ENCODE measurements at regions not wholly inside any gene's neighbourhood (a gene's known extent, or its start where the extent isn't known, plus 50 kb on each side); places are given as distances from the start of the nearest gene placed in this dataset.

DNA sequence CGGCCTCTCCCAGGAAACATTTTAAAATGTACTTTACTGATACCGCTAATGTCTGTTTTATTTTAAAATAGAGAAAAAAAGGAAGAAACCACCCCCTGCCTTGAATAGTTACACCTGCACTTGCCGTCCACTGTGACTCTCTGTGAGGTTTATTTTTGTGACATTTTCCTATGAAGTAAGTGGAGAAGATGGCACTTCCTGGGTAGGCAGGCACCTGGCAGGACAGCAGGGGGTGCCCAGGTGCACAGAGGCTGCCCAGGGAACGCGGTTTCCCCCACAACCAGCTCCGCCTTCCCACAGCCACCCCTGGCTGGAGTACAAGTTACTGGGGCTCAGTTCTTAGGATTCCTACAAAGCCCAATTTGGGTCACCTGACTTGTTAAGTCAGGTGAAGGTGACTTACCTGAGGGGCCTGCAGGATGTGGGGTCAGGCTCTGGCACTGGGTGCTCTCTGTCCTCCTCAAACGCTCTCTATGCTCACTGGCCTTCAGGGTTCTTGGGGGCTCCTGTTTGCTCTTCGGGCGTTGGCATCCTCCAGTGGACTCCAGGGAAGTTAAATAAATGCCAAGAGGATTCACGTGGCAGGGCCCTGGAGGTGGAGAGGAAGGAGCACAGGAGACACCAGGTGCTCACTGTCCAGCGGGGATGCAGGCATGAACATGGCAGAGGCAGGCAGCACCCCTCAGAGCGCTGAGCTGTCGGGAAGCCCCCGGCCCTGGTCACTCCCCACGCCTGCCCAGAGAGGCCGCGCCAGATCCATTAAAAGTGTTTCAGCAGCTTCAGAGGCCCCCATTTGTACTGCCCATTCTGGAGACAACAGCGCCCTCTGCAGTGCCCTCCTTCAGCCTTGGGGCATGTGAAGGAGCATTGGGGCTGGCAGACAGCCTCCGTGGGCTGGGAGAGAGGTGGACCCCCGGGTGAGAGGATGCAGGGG, 1021.2 kb downstream of the TBC1D22A start (continued):
- TF ChIP-seq, protein P1, sequence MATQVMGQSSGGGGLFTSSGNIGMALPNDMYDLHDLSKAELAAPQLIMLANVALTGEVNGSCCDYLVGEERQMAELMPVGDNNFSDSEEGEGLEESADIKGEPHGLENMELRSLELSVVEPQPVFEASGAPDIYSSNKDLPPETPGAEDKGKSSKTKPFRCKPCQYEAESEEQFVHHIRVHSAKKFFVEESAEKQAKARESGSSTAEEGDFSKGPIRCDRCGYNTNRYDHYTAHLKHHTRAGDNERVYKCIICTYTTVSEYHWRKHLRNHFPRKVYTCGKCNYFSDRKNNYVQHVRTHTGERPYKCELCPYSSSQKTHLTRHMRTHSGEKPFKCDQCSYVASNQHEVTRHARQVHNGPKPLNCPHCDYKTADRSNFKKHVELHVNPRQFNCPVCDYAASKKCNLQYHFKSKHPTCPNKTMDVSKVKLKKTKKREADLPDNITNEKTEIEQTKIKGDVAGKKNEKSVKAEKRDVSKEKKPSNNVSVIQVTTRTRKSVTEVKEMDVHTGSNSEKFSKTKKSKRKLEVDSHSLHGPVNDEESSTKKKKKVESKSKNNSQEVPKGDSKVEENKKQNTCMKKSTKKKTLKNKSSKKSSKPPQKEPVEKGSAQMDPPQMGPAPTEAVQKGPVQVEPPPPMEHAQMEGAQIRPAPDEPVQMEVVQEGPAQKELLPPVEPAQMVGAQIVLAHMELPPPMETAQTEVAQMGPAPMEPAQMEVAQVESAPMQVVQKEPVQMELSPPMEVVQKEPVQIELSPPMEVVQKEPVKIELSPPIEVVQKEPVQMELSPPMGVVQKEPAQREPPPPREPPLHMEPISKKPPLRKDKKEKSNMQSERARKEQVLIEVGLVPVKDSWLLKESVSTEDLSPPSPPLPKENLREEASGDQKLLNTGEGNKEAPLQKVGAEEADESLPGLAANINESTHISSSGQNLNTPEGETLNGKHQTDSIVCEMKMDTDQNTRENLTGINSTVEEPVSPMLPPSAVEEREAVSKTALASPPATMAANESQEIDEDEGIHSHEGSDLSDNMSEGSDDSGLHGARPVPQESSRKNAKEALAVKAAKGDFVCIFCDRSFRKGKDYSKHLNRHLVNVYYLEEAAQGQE (tag by site-specific recombination; IDR thresholded peaks at IDR 0.05): no peak
- TF ChIP-seq, protein P2, sequence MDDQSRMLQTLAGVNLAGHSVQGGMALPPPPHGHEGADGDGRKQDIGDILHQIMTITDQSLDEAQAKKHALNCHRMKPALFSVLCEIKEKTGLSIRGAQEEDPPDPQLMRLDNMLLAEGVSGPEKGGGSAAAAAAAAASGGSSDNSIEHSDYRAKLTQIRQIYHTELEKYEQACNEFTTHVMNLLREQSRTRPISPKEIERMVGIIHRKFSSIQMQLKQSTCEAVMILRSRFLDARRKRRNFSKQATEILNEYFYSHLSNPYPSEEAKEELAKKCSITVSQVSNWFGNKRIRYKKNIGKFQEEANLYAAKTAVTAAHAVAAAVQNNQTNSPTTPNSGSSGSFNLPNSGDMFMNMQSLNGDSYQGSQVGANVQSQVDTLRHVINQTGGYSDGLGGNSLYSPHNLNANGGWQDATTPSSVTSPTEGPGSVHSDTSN (CRISPR knock-in tag; IDR thresholded peaks at IDR 0.05): no peak
- TF ChIP-seq KLF9 (tag by site-specific recombination; IDR thresholded peaks at IDR 0.05; ENCODE audit: low read depth) (no peak), SETDB1 (IDR thresholded peaks at IDR 0.05; ENCODE audit: insufficient read length, low read length) (no peak)

- no peaks in the 10 kb centered on the region for H3K36me3 ChIP-seq (ENCODE audit: control insufficient read depth in 2 of 2, insufficient read depth in 1 of 2, low read length in 2 of 2)
- H3K4me1 ChIP-seq (ENCODE audit: control insufficient read depth, insufficient read depth, low read length): no peaks in the 10 kb centered on the region
- CTCF ChIA-PET: no interaction called here
- H3K27ac ChIP-seq (ENCODE audit: extremely low read depth, low read depth, low read length): no peak overlapping the region
- H3K9me3 ChIP-seq (ENCODE audit: control insufficient read depth, insufficient read depth, low read depth, low read length): no peaks in the 10 kb centered on the region
- POLR2A ChIA-PET: no interaction called here
- H3K4me3 ChIP-seq (ENCODE audit: low read depth, low read length): no peak overlapping the region
- TF ChIP-seq ZSCAN18 (tag by site-specific recombination; IDR thresholded peaks at IDR 0.05): no peak
- no peak for TF ChIP-seq ZNF132 (tag by site-specific recombination; IDR thresholded peaks at IDR 0.05; ENCODE audit: borderline replicate concordance)
- TF ChIP-seq ZNF214 (tag by site-specific recombination; IDR thresholded peaks at IDR 0.05; ENCODE audit: borderline replicate concordance): no peak
- TF ChIP-seq ZNF501 (tag by site-specific recombination; IDR thresholded peaks at IDR 0.05): no peak
- TF ChIP-seq ZNF146 (tag by site-specific recombination; IDR thresholded peaks at IDR 0.05): no peak
- TF ChIP-seq ZNF561 (tag by site-specific recombination; IDR thresholded peaks at IDR 0.05; ENCODE audit: borderline replicate concordance): no peak
- no peak for TF ChIP-seq ZNF513 (tag by site-specific recombination; IDR thresholded peaks at IDR 0.05)
- TF ChIP-seq, protein P3, sequence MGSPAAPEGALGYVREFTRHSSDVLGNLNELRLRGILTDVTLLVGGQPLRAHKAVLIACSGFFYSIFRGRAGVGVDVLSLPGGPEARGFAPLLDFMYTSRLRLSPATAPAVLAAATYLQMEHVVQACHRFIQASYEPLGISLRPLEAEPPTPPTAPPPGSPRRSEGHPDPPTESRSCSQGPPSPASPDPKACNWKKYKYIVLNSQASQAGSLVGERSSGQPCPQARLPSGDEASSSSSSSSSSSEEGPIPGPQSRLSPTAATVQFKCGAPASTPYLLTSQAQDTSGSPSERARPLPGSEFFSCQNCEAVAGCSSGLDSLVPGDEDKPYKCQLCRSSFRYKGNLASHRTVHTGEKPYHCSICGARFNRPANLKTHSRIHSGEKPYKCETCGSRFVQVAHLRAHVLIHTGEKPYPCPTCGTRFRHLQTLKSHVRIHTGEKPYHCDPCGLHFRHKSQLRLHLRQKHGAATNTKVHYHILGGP (tag by site-specific recombination; IDR thresholded peaks at IDR 0.05): no peak
- TF ChIP-seq SP3 (tag by site-specific recombination; IDR thresholded peaks at IDR 0.05): no peak
- TF ChIP-seq, protein P4, sequence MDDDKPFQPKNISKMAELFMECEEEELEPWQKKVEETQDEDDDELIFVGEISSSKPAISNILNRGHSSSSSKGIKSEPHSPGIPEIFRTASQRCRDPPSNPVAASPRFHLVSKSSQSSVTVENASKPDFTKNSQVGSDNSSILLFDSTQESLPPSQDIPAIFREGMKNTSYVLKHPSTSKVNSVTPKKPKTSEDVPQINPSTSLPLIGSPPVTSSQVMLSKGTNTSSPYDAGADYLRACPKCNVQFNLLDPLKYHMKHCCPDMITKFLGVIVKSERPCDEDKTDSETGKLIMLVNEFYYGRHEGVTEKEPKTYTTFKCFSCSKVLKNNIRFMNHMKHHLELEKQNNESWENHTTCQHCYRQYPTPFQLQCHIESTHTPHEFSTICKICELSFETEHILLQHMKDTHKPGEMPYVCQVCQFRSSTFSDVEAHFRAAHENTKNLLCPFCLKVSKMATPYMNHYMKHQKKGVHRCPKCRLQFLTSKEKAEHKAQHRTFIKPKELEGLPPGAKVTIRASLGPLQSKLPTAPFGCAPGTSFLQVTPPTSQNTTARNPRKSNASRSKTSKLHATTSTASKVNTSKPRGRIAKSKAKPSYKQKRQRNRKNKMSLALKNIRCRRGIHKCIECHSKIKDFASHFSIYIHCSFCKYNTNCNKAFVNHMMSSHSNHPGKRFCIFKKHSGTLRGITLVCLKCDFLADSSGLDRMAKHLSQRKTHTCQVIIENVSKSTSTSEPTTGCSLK (tag by site-specific recombination; IDR thresholded peaks at IDR 0.05): no peak
- TF ChIP-seq ZNF792 (tag by site-specific recombination; IDR thresholded peaks at IDR 0.05): no peak
- TF ChIP-seq KLF16 (tag by site-specific recombination; IDR thresholded peaks at IDR 0.05): no peak
- TF ChIP-seq ZNF266 (tag by site-specific recombination; IDR thresholded peaks at IDR 0.05; ENCODE audit: low read depth): no peak
- no peak for TF ChIP-seq ZNF514 (tag by site-specific recombination; IDR thresholded peaks at IDR 0.05)
- TF ChIP-seq ZNF354C (tag by site-specific recombination; IDR thresholded peaks at IDR 0.05; ENCODE audit: borderline replicate concordance, low read depth): no peak
- no peak for TF ChIP-seq ZNF362 (tag by site-specific recombination; IDR thresholded peaks at IDR 0.05)
These were observed 1020.1 kb downstream of the TBC1D22A start for GRCh38 chr22:47782328-47783075.
